PFSK-1 (cell line): ENCODE measurements at regions not wholly inside any gene's neighbourhood (a gene's known extent, or its start where the extent isn't known, plus 50 kb on each side); places are given as distances from the start of the nearest gene placed in this dataset.

ENCODE experiments used
- FOXP2 ChIP-seq: optimal IDR thresholded peaks from 2 replicates; pipeline ENCODE3; 2011; ENCODE audit warnings: borderline replicate concordance, control low read depth, inconsistent platforms; ENCODE audit not compliant: insufficient read depth; ENCODE audit errors: extremely low read length, extremely low read depth
- POLR2AphosphoS5 ChIP-seq: IDR thresholded peaks from 2 replicates; pipeline ENCODE4 v1.6.1; 2012; ENCODE audit warnings: low read depth, mild to moderate bottlenecking, control low read depth, low read length, moderate library complexity
- REST ChIP-seq, 2 experiments: IDR thresholded peaks; 2 replicates each; pipeline versions ENCODE4 v1.6.1 to v1.8.0; 2011 to 2012; ENCODE audit warnings: low read depth in 2 of 2, low read length in 2 of 2, control low read depth in 1 of 2, inconsistent platforms in 1 of 2, mild to moderate bottlenecking in 1 of 2, moderate library complexity in 1 of 2; ENCODE audit not compliant: insufficient read depth in 1 of 2
- SIN3A ChIP-seq: IDR thresholded peaks from 2 replicates; pipeline ENCODE4 v1.6.1; 2012; ENCODE audit warnings: mild to moderate bottlenecking, low read length, moderate library complexity, borderline replicate concordance; ENCODE audit not compliant: insufficient read depth
- TAF1 ChIP-seq: IDR thresholded peaks from 2 replicates; pipeline ENCODE4 v1.6.1; 2012; ENCODE audit warnings: low read length, control low read depth, borderline replicate concordance; ENCODE audit not compliant: insufficient read depth

GRCh38 chr17:55865072-55865762 is 114.4 kb downstream of the PCTP start:
- TF ChIP-seq POLR2AphosphoS5 (no peak), SIN3A (no peak), TAF1 (no peak), REST (IDR thresholded peaks at IDR 0.05; ENCODE audit: insufficient read depth in 1 of 2, low read depth in 2 of 2, low read length in 2 of 2) (no peak), FOXP2 (no peak)

GRCh38 chr17:55870044-55870443 is 119.2 kb downstream of the PCTP start:
- no peak for TF ChIP-seq TAF1

GRCh38 chr17:55872374-55872773 is 121.5 kb downstream of the PCTP start:
- no peak for TF ChIP-seq REST (IDR thresholded peaks at IDR 0.05; ENCODE audit: insufficient read depth in 1 of 2, low read depth in 2 of 2, low read length in 2 of 2)
- no peak for TF ChIP-seq TAF1
- no peak for TF ChIP-seq FOXP2
- TF ChIP-seq POLR2AphosphoS5 = no peak
- TF ChIP-seq SIN3A = no peak

- TF ChIP-seq REST (IDR thresholded peaks at IDR 0.05; ENCODE audit: insufficient read depth in 1 of 2, low read depth in 2 of 2, low read length in 2 of 2) (no peak), FOXP2 (no peak), SIN3A (no peak), TAF1 (no peak), POLR2AphosphoS5 (no peak)
Observed at GRCh38 chr17:55873017-55873758, 122.3 kb downstream of the PCTP start.

GRCh38 chr17:55883149-55883548 is 132.3 kb downstream of the PCTP start:
- TF ChIP-seq REST (IDR thresholded peaks at IDR 0.05; ENCODE audit: insufficient read depth in 1 of 2, low read depth in 2 of 2, low read length in 2 of 2) (no peak), POLR2AphosphoS5 (no peak), SIN3A (no peak), TAF1 (no peak), FOXP2 (no peak)
